Stimulated activated CD8-positive, alpha-beta memory T cell treated with anti-CD3 and anti-CD28 coated beads, Interleukin-4, amount 100 ng/mL, for 1 hour (primary cell): ENCODE measurements at regions not wholly inside any gene's neighbourhood (a gene's known extent, or its start where the extent isn't known, plus 50 kb on each side); places are given as distances from the start of the nearest gene placed in this dataset.

Experiments used
- DNase-seq, 2 donors: peaks; one replicate each; pipeline ENCODE4 v3.0.0-alpha.2; 2020; ENCODE audit warnings: low read depth in 2 of 2, low spot score in 1 of 2

- no peak for DNase-seq
Measured at GRCh38 chr5:124438903-124439281, 307.5 kb downstream of the ZNF608 start.

GRCh38 chr5:124438026-124438902, 308.2 kb downstream of the ZNF608 start:
- DNase-seq = no peak

GRCh38 chr5:124436294-124436693, 310.1 kb downstream of the ZNF608 start:
- no peak for DNase-seq

DNA sequence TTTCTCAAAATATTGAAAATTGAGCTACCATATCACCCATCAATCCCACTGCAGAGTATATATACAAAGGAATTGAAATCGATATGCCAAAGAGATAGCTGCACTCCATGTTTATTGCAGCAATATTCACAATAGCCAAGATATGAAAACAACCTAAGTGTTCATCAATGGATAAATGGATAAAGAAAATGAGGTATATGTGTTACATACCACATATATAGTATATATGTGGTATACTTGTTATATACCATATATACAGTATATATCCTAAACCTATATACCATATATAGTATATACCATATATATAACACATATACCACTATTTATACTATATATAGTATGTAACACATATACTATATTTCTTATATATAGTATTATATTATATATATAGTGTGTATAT, 313.3 kb downstream of the ZNF608 start:
- DNase-seq = no peak

GRCh38 chr5:124421584-124421983, 324.9 kb downstream of the ZNF608 start:
- no peak for DNase-seq

DNA sequence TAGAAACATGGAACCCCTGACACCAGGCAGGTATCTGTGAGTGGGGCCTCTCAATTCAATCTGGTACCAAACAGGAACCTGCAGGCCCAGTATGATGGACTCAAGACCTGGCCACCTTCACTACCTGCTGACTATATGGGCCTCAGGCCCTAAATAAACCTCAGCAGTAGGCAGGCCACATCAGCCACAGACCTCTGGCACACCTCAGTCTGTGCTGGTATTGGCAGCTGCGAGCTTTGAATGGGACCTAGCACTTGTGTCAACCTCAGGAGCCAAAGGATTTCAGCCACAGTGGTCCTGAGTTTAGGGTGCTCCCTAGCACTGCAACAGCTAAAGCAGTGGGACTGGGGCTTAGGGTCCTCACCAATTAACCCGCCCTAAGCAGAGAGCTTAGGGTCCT, 325.5 kb downstream of the ZNF608 start:
- no peak for DNase-seq

DNA sequence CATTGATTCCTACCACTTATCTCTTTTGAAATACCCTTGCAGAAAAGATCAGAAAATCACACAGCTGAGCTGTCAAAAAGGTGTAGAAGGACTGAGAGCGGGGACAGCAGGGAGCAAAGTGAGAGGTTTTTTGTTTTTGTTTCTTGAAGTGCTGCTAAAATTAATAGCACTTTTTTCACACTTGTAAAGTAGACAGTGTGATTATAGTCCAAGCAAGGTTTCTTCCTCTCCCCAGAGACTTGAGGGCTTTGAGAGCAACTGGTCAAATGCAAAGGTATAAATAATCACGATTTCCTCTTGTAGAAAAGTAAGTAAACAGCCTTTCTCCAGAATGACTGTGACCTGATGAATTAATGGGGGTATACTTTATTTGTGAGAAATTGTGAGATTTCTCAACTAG, 326.9 kb downstream of the ZNF608 start:
- no peak for DNase-seq

DNA sequence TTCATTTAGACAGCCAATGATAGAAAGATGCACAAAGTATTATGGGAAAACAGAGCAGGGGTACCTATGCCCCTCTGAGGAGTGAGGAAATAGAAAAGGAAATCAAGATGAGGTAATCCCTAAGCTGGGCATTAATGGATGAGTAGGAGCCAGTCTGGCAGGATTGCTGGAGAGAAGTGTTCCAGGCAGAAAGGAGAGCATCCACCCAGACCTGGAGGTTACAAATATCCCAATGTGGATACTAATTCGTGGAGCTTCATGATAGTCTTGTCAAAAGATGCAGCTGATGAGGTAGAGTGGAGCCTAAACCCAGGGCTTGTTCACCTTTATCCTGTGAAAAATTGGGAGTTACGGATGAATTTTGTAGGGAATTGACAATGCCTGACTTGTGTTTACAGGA, 328.0 kb downstream of the ZNF608 start:
- DNase-seq = no peak

DNA sequence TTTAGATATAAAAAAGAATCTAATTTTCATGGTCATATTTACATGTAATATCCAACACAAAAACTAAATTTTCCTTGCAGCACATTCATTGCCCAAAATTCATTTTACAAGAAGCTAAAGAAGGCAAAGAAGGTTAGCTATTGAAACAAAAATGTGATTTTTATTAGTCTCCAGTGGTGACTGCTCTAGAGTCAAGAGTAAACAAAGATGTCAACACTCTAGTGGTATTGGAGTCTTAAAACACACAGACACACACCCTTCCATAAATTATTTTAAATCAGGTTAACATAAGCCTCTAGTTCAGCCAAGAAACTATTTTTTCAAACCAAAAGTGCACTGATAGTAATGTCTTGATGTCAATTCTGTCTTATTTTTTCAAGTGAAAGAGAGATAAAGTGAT, 329.2 kb downstream of the ZNF608 start:
- DNase-seq = no peak

DNA sequence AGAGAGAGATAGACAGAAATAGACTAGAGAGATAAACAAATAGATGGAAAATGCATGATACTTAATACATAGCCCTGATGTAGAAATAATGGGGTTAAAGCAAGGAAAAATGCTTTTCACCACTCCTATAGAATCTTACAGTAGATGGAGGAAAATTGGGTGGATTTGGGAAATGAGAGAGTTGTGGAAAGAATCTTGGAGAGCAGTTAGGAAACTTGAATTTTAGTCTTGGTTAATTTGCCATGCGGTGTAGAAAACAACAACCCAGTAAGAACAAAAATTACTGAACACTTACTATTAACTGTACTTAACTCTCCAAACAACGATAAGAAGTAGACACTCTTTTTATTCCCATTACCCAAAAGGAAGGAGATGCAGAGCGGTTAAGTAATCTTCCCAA, 329.8 kb downstream of the ZNF608 start:
- no peak for DNase-seq

GRCh38 chr5:124414973-124415372, 331.5 kb downstream of the ZNF608 start:
- DNase-seq = no peak

DNA sequence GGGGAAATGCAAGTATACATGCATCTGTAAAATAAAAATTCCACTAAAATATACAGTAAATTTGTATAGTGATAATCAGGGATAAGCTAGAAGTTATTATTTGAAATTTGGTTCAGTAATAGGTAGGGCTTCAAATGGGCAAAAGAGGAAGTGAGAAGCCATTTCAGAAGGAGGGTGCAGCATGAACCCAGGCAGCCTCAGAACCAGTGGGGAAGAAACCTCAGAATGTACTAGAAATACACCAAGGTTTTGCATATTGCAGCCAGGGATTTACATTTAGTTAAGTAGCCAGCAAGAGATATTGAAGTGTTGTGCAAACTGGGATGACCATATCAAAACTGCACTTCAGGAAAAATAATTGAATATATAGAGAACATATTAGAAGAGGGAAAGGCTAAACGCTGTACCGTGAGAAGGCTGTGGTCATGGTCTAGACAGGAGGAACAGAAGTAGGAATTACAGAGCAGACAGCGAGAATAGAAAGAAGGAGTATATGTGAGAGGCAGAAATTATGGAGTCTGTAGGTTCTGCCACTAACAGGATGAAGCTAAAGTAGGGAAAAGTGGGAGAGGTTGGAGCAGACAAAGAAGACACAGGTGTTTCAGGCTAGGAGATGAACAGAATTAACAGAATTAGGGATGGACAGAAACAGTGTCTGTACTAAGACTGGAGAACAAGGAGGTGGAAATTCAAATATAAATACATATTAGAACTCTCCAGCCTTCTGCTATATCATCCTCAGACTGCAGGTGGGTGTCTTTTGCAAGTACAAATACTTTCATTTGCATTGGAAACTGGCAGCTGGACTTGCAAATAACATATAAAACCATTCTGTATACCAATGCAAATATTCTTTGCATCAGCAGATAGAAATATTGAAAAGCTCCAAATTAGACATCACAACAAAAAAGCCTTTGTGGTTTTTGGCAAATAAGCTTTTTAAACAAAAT, 335.6 kb downstream of the ZNF608 start:
- DNase-seq = no peak

DNA sequence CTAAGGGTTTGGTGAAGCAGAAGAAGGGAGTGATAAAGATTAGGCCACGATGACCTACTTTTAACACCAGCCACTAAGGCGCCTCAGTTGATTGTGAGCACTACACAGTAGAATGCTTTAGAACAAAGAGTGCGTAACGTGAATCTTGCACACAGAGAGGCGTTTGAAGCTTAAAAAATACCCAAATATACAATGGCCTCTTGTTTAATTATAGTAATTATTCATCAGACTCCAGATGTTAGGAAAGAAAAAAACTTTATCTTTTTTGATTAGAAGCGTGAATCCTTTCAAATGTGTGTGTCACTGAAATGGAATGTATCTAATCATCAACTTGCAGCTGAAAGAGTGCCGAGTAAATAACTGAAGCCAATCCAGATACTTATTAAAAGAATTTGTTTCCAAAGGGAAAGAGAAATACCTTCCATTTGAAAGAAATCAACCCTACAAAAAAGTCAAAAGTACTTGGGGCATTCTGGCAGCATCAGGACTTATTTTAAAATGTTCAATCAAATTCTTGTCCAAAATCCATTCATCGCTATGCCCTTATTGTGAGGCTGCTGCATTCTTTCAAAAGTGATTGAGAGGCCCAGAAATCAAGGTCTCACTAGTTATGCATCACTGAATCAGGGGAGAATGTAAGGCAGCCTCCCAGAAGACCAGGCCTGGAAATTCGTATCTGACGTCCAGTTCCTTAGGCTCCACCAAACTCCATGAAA, 337.5 kb downstream of the ZNF608 start:
- DNase-seq = no peak

DNA sequence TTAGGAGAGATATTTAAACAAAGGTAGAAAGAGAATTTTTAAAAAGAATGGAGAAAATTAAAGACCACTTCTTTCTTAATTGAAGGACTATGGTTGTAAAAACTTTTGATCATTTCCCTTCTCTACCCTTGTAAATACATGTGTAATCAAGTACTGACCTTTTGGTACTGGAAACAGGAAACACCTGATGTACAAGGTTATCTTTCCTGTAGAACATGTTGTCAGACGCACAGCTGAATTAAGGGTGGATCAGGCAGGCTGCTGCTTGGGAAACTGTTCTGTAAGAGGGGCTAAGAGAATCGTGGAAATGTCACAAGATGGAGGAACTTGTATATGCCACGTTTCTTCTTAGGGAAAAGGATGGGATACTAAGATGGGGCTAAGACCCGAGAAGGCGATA, 341.6 kb downstream of the ZNF608 start:
- no peak for DNase-seq

- no peak for DNase-seq
Measured at GRCh38 chr5:124403281-124403680, 343.2 kb downstream of the ZNF608 start.

GRCh38 chr5:124402144-124402581, 344.3 kb downstream of the ZNF608 start:
- no peak for DNase-seq

DNA sequence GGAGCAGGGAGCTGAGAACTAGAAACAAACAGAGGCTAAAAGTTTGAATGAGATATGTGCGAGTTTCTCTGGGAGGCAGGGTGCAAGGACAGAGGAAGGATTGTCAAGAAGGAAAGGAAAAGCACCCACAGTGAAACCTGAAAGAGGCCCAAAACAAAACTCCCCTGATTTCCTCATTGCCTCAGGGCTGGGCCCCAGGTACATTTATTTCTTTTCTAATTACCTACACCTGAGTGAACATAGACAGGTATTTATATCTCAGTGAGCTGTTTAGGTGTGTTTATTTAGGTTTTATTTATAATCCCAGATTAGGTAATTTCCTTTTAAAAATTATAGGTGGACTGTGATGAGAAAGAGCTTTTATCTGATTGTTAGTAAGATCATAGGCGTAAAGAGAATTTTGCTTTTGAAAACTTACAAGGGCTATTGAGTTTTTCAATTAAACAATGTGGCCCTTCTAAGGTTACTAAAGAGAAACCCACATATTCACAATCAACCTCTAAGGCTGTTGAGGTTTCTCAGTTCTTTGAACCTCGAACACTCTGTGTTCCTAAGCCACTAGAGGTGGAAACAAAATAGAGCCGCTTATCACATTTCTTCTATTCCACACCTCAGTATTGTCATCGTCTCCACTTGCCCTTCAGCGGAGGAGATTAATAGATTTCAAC, 344.8 kb downstream of the ZNF608 start:
- no peak for DNase-seq

DNA sequence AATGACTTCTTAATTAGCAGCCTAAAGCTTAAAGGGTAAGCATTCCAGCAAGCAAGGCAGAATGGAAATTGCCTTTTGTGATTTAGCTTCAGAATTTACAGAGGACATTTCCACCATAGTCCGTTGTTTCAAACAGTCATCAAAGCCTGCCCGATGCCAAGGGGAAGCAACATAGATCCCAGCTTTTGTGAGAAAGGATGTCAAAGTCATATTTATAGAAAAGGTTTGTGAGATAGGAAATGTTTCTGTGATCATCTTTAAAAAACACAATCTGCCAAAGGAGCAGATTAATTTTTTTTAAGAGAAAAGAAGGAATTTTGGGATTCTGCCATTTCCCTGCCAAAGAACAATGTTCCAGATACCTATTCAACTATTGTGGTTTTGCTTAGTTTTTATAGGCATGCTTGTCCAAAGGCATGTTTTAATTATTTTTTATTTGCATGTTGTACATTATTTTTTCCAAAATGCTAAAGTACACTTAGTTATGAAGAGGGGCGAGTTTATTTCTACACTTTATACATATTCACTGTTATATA, 346.9 kb downstream of the ZNF608 start:
- no peak for DNase-seq

DNA sequence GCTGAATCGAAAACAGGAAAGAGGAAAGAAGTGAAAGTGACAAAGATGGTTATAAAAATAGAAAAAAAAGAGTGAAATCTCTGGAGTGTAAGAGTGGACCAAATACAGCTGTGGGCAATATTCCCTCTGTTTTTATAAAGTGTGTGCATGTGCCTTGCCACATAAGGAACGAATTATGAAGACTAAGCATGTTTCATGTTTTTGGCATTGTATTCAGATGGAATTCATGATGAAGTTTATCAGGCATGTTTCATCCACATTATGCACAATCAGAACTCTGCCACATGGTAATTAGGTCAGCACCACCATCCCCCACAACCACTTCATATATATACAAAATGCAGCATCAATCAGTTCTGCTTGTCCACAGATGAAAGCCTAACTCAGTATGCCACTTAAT, 348.0 kb downstream of the ZNF608 start:
- DNase-seq = no peak

GRCh38 chr5:124397317-124397716, 349.1 kb downstream of the ZNF608 start:
- no peak for DNase-seq

DNA sequence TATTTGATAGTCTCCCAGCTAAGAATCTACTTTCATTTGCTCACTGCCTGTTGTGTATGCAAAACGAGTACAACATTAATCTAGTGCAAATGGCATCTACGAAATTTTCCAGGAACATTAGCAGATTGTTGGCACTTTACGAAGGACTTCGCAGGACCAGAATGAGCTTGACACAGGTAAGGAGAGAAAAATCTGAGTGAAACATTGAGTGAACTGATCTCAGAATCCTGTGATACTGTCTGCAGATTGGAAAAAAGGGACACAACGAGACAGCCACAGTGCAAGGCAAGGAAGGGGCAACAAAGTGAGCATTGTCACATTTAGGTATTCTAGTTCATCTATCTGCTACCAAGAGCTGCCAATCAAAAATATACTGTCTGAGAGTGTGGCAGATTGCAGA, 350.5 kb downstream of the ZNF608 start:
- no peak for DNase-seq
